Body of pancreas (tissue), 4 donors: ENCODE measurements at regions not wholly inside any gene's neighbourhood (a gene's known extent, or its start where the extent isn't known, plus 50 kb on each side); places are given as distances from the start of the nearest gene placed in this dataset.

Source experiments
- ATAC-seq: fragments of 150-250 bp; one replicate; pipeline ENCODE4 v1.9.1; 2016
- DNase-seq, 4 donors: peaks; one replicate each; pipeline ENCODE4 v3.0.0-alpha.2; 2019
- H3K27ac ChIP-seq, 4 donors: fragments of 200-600 bp; sonication (generic); 1 replicate in 3 of 4; 2 replicates in 1 of 4; pipeline versions ENCODE4 v1.5.1 to v1.6.1; 2016 to 2019; ENCODE audit warnings: mild to moderate bottlenecking in 1 of 4, mixed read lengths in 1 of 4, moderate library complexity in 1 of 4
- H3K27me3 ChIP-seq, 2 donors: fragments of 200-600 bp; sonication (generic); one replicate each; pipeline ENCODE4 v1.6.0; 2016; ENCODE audit warnings: mild to moderate bottlenecking in 1 of 2
- H3K36me3 ChIP-seq, 2 donors: fragments of 200-600 bp; sonication (generic); replicated peaks in 1 of 2; 2 replicates each; pipeline ENCODE4 v1.5.1; 2016; ENCODE audit warnings: low read depth in 2 of 2; ENCODE audit not compliant: insufficient read depth in 1 of 2
- H3K4me1 ChIP-seq: fragments of 200-600 bp; sonication (generic); one replicate; pipeline ENCODE4 v1.6.0; 2016
- H3K4me3 ChIP-seq, 2 donors: fragments of 200-600 bp; sonication (generic); 1 replicate in 1 of 2; 2 replicates in 1 of 2; pipeline ENCODE4 v1.5.1; 2016 to 2019
- H3K9me3 ChIP-seq, 3 donors: fragments of 200-600 bp; sonication (generic); 1 replicate in 2 of 3; 2 replicates in 1 of 3; pipeline ENCODE4 v1.5.1; 2016
- CTCF ChIP-seq, 7 experiments: fragments of 450-650 bp in 4 of 7; fragments of 200-600 bp in 3 of 7; sonication (generic) in 3 of 7; IDR thresholded peaks; one replicate each; pipeline ENCODE4 v1.5.1; 2016 to 2019; ENCODE audit warnings: antibody characterized with exemption in 7 of 7
- POLR2A ChIP-seq, 3 donors: fragments of 450-650 bp; IDR thresholded peaks; one replicate each; pipeline ENCODE4 v1.6.1; 2016; ENCODE audit warnings: antibody characterized with exemption in 3 of 3, mild to moderate bottlenecking in 2 of 3
- WGBS, 2 donors: methylation state at CpG; one replicate each; pipeline ENCODE4 v1.1.5; 2017; 5-methylcytosine and 5-hydroxymethylcytosine counted together
- intact Hi-C: fragments of 100-400 bp; cut with DNase I; formaldehyde crosslinking; loops from one replicate; pipeline ENCODE4 v1.15.1; 2023

GRCh38 chr17:77055453-77055852 lies 85.3 kb upstream of the SEC14L1 start:
- no peak for ATAC-seq

GRCh38 chr17:77058016-77058415 lies 82.8 kb upstream of the SEC14L1 start:
- intact Hi-C loops = no loop called here
- no peaks in the 10 kb centered on the region for H3K9me3 ChIP-seq
- no peaks in the 10 kb centered on the region for H3K36me3 ChIP-seq
- no peak for ATAC-seq
- WGBS, 2 donors = 17 to 29% methylated on average over 5 of the region's 5 CpGs
- H3K27ac ChIP-seq = no peak overlapping the region
- H3K4me1 ChIP-seq = no peaks in the 10 kb centered on the region
- no peak for TF ChIP-seq CTCF (IDR thresholded peaks at IDR 0.05)
- no peak for TF ChIP-seq POLR2A (IDR thresholded peaks at IDR 0.05)
- H3K27me3 ChIP-seq = no peaks in the 10 kb centered on the region
- no peak overlapping the region for H3K4me3 ChIP-seq
- DNase-seq = no peak

More at GRCh38 chr17:77055453-77055852, 85.3 kb upstream of the SEC14L1 start:
- no peak overlapping the region for H3K4me3 ChIP-seq
- no peak for DNase-seq
- H3K4me1 ChIP-seq = no peaks in the 10 kb centered on the region
- no peaks in the 10 kb centered on the region for H3K9me3 ChIP-seq
- H3K27ac ChIP-seq = no peak overlapping the region
- intact Hi-C loops = no loop called here
- WGBS, 2 donors = 67 to 75% methylated on average over 2 to 7 of the region's 7 CpGs
- no peaks in the 10 kb centered on the region for H3K27me3 ChIP-seq
- no peaks in the 10 kb centered on the region for H3K36me3 ChIP-seq
- TF ChIP-seq CTCF (IDR thresholded peaks at IDR 0.05) (peak in 1 of 7 experiments; percentile 7), POLR2A (IDR thresholded peaks at IDR 0.05) (no peak)

GRCh38 chr17:77061669-77062068 lies 79.1 kb upstream of the SEC14L1 start:
- no peaks in the 10 kb centered on the region for H3K27me3 ChIP-seq
- no peak for TF ChIP-seq POLR2A (IDR thresholded peaks at IDR 0.05)
- no peak for TF ChIP-seq CTCF (IDR thresholded peaks at IDR 0.05)
- no peaks in the 10 kb centered on the region for H3K36me3 ChIP-seq
- H3K9me3 ChIP-seq = no peaks in the 10 kb centered on the region
- no peak overlapping the region for H3K4me3 ChIP-seq
- intact Hi-C loops = no loop called here
- 71 to 72% methylated on average over 10 of the region's 10 CpGs for WGBS, 2 donors
- H3K4me1 ChIP-seq = no peaks in the 10 kb centered on the region
- H3K27ac ChIP-seq = no peak overlapping the region
- DNase-seq (no peak), ATAC-seq (no peak)

- Histone ChIP-seq H3K4me1 (no peaks in the 10 kb centered on the region), H3K4me3 (no peak overlapping the region), H3K9me3 (no peaks in the 10 kb centered on the region), H3K36me3 (no peaks in the 10 kb centered on the region), H3K27me3 (no peaks in the 10 kb centered on the region), H3K27ac (no peak overlapping the region)
- ATAC-seq (no peak), DNase-seq (no peak)
- intact Hi-C loops = no loop called here
- WGBS, 2 donors = 65 to 73% methylated on average over 5 of the region's 5 CpGs
- TF ChIP-seq CTCF (IDR thresholded peaks at IDR 0.05) (no peak), POLR2A (IDR thresholded peaks at IDR 0.05) (no peak)
Observed at GRCh38 chr17:77064598-77064997, 76.2 kb upstream of the SEC14L1 start.

GRCh38 chr17:77066165-77066564 lies 74.6 kb upstream of the SEC14L1 start:
- intact Hi-C loops = loop anchor here (5.0 kb wide), 1 partner anchor 199 kb away; the partner anchor contains the start of gene MGAT5B
- WGBS, 2 donors = 60% methylated on average over 2 of the region's 2 CpGs; no CpG with 5 or more reads in 1 of the 2 donors
- H3K27me3 ChIP-seq = no peaks in the 10 kb centered on the region

More at GRCh38 chr17:77066165-77066564, 74.6 kb upstream of the SEC14L1 start:
- H3K4me3 ChIP-seq = no peak overlapping the region
- DNase-seq (no peak), ATAC-seq (no peak)
- no peaks in the 10 kb centered on the region for H3K4me1 ChIP-seq
- H3K9me3 ChIP-seq = no peaks in the 10 kb centered on the region
- H3K27ac ChIP-seq = no peak overlapping the region
- H3K36me3 ChIP-seq = no peaks in the 10 kb centered on the region
- TF ChIP-seq CTCF (IDR thresholded peaks at IDR 0.05) = no peak
- no peak for TF ChIP-seq POLR2A (IDR thresholded peaks at IDR 0.05)
